HepG2 (cell line): ENCODE measurements at regions not wholly inside any gene's neighbourhood (a gene's known extent, or its start where the extent isn't known, plus 50 kb on each side); places are given as distances from the start of the nearest gene placed in this dataset.
A peak's percentile ranks its signal among the peaks of the same experiment; 100 is the strongest.

Source experiments
- ARNTL ChIP-seq: sonication (generic); formaldehyde crosslinking; IDR thresholded peaks from 2 replicates; pipeline ENCODE4 v1.4.0; 2020; ENCODE audit warnings: mild to moderate bottlenecking, missing genetic modification reagents
- BRCA1 ChIP-seq: sonication (generic); formaldehyde crosslinking; IDR thresholded peaks from 2 replicates; pipeline ENCODE4 v1.4.0; 2020; ENCODE audit warnings: missing genetic modification reagents
- DMAP1 ChIP-seq: IDR thresholded peaks from 2 replicates; pipeline ENCODE4 v1.6.1; 2016
- ELF3 ChIP-seq: IDR thresholded peaks from 2 replicates; pipeline ENCODE4 v1.6.1; 2016; ENCODE audit warnings: missing genetic modification reagents, missing compliant biosample characterization
- FOXO1 ChIP-seq: sonication (generic); formaldehyde crosslinking; IDR thresholded peaks from 2 replicates; pipeline ENCODE4 v1.4.0; 2020; ENCODE audit warnings: missing genetic modification reagents
- GTF3A ChIP-seq: sonication (generic); formaldehyde crosslinking; conservative IDR thresholded peaks from 2 replicates; pipeline ENCODE4 v1.4.0; 2020; ENCODE audit warnings: mild to moderate bottlenecking, missing genetic modification reagents
- HMG20A ChIP-seq: IDR thresholded peaks from 2 replicates; pipeline ENCODE4 v1.6.1; 2016; ENCODE audit warnings: borderline replicate concordance
- HOXA7 ChIP-seq: sonication (generic); formaldehyde crosslinking; IDR thresholded peaks from 2 replicates; pipeline ENCODE4 v1.8.1; 2022; ENCODE audit warnings: mild to moderate bottlenecking, missing genetic modification reagents, moderate library complexity
- KAT2B ChIP-seq: fragments of 150-350 bp; IDR thresholded peaks from 2 replicates; pipeline ENCODE4 v1.6.1; 2014; ENCODE audit warnings: low read depth, low read length, borderline replicate concordance
- KLF16 ChIP-seq, 2 experiments: sonication (generic) in 1 of 2; formaldehyde crosslinking in 1 of 2; IDR thresholded peaks; 2 replicates each; pipeline versions ENCODE4 v1.6.1 to v1.8.0; 2016 to 2023; ENCODE audit warnings: missing genetic modification reagents in 2 of 2, missing compliant biosample characterization in 1 of 2
- KMT2B ChIP-seq: IDR thresholded peaks from 2 replicates; pipeline ENCODE4 v1.6.1; 2016; ENCODE audit warnings: missing genetic modification reagents, missing compliant biosample characterization
- MIER2 ChIP-seq: IDR thresholded peaks from 2 replicates; pipeline ENCODE4 v1.6.1; 2016; ENCODE audit warnings: missing biosample characterization, missing genetic modification reagents
- MYPOP ChIP-seq: sonication (generic); formaldehyde crosslinking; IDR thresholded peaks from 2 replicates; pipeline ENCODE4 v1.8.1; 2023; ENCODE audit warnings: mild to moderate bottlenecking, moderate library complexity, missing genetic modification reagents
- MZF1 ChIP-seq: sonication (generic); formaldehyde crosslinking; IDR thresholded peaks from 2 replicates; pipeline ENCODE4 v1.8.1; 2023; ENCODE audit warnings: mild to moderate bottlenecking, missing genetic modification reagents, borderline replicate concordance
- NAIF1 ChIP-seq: sonication (generic); formaldehyde crosslinking; IDR thresholded peaks from 2 replicates; pipeline ENCODE4 v1.5.0; 2020; ENCODE audit warnings: mild to moderate bottlenecking, missing genetic modification reagents, borderline replicate concordance
- NFATC3 ChIP-seq: sonication (generic); formaldehyde crosslinking; IDR thresholded peaks from 2 replicates; pipeline ENCODE4 v1.5.1; 2020; ENCODE audit warnings: mild to moderate bottlenecking, missing genetic modification reagents
- NFIB ChIP-seq: sonication (generic); formaldehyde crosslinking; IDR thresholded peaks from 2 replicates; pipeline ENCODE4 v1.9.0; 2021; ENCODE audit warnings: missing genetic modification reagents, mild to moderate bottlenecking, borderline replicate concordance
- PBX3 ChIP-seq: sonication (generic); formaldehyde crosslinking; IDR thresholded peaks from 2 replicates; pipeline ENCODE4 v1.8.1; 2023; ENCODE audit warnings: missing genetic modification reagents, inconsistent platforms, borderline replicate concordance
- SP140L ChIP-seq: sonication (generic); formaldehyde crosslinking; IDR thresholded peaks from 2 replicates; pipeline ENCODE4 v1.4.0; 2020; ENCODE audit warnings: missing genetic modification reagents, borderline replicate concordance
- SRSF9 ChIP-seq: fragments of 200-400 bp; formaldehyde crosslinking; IDR thresholded peaks from 2 replicates; pipeline ENCODE4 v1.6.1; 2018; ENCODE audit warnings: borderline replicate concordance, mild to moderate bottlenecking, low read depth, low read length; ENCODE audit not compliant: insufficient read depth, poor library complexity, severe bottlenecking
- STAT5B ChIP-seq: sonication (generic); formaldehyde crosslinking; IDR thresholded peaks from 2 replicates; pipeline ENCODE4 v1.4.0; 2020; ENCODE audit warnings: missing genetic modification reagents
- TEAD3 ChIP-seq: optimal IDR thresholded peaks from 2 replicates; pipeline ENCODE3; 2016; ENCODE audit warnings: borderline replicate concordance
- ZBTB7A ChIP-seq: sonication (generic); formaldehyde crosslinking; IDR thresholded peaks from 2 replicates; pipeline ENCODE4 v1.8.0; 2022; ENCODE audit warnings: mild to moderate bottlenecking, missing genetic modification reagents
- ZMAT3 ChIP-seq: sonication (generic); formaldehyde crosslinking; conservative IDR thresholded peaks from 2 replicates; pipeline ENCODE4 v1.7.0; 2021; ENCODE audit warnings: missing genetic modification reagents
- ZNF251 ChIP-seq: sonication (generic); formaldehyde crosslinking; IDR thresholded peaks from 2 replicates; pipeline ENCODE4 v1.9.0; 2021; ENCODE audit warnings: mild to moderate bottlenecking, missing genetic modification reagents
- ZNF337 ChIP-seq: sonication (generic); formaldehyde crosslinking; IDR thresholded peaks from 2 replicates; pipeline ENCODE4 v1.5.1; 2020; ENCODE audit warnings: missing genetic modification reagents, low read depth, mild to moderate bottlenecking, borderline replicate concordance
- ZNF33B ChIP-seq: sonication (generic); formaldehyde crosslinking; IDR thresholded peaks from 2 replicates; pipeline ENCODE4 v1.5.1; 2020; ENCODE audit warnings: mild to moderate bottlenecking, missing genetic modification reagents
- ZNF362 ChIP-seq: sonication (generic); formaldehyde crosslinking; IDR thresholded peaks from 2 replicates; pipeline ENCODE4 v1.4.0; 2020; ENCODE audit warnings: missing genetic modification reagents, mild to moderate bottlenecking, borderline replicate concordance
- ZNF570 ChIP-seq: sonication (generic); formaldehyde crosslinking; IDR thresholded peaks from 2 replicates; pipeline ENCODE4 v1.4.0; 2020; ENCODE audit warnings: mild to moderate bottlenecking, missing genetic modification reagents, borderline replicate concordance
- ZNF652 ChIP-seq: IDR thresholded peaks from 2 replicates; pipeline ENCODE4 v1.6.1; 2016; ENCODE audit warnings: low read depth, borderline replicate concordance
- ZNF792 ChIP-seq: IDR thresholded peaks from 2 replicates; pipeline ENCODE4 v1.6.1; 2016

GRCh38 chr6:63521475-63522210, 50.6 kb upstream of the LOC128125822 start (continued):
- TF ChIP-seq ZBTB7A (CRISPR knock-in tag) (no peak), ZNF362 (CRISPR knock-in tag) (no peak), ARNTL (CRISPR knock-in tag) (no peak), ZNF33B (CRISPR knock-in tag) (no peak), ZMAT3 (CRISPR knock-in tag) (no peak), MZF1 (CRISPR knock-in tag) (no peak), TEAD3 (CRISPR knock-in tag) (no peak), KLF16 (CRISPR knock-in tag; IDR thresholded peaks at IDR 0.05) (no peak), ZNF652 (CRISPR knock-in tag) (no peak), STAT5B (CRISPR knock-in tag) (no peak), MYPOP (no peak), DMAP1 (CRISPR knock-in tag) (no peak), KAT2B (no peak), PBX3 (CRISPR knock-in tag) (no peak), NFIB (CRISPR knock-in tag) (no peak), ZNF570 (CRISPR knock-in tag) (no peak), FOXO1 (CRISPR knock-in tag) (no peak), ZNF251 (no peak), GTF3A (CRISPR knock-in tag) (no peak), SRSF9 (no peak), NFATC3 (no peak), ELF3 (CRISPR knock-in tag) (peak; percentile 32; the same call in 1 of the 2 replicates), KMT2B (CRISPR knock-in tag) (no peak), BRCA1 (CRISPR knock-in tag) (no peak), SP140L (no peak), NAIF1 (CRISPR knock-in tag) (no peak), ZNF337 (CRISPR knock-in tag) (no peak), ZNF792 (no peak; the same call in 1 of the 2 replicates), HOXA7 (no peak), MIER2 (CRISPR knock-in tag) (no peak), HMG20A (no peak; the same call in 1 of the 2 replicates)
